RKO (cell line): ENCODE measurements at regions not wholly inside any gene's neighbourhood (a gene's known extent, or its start where the extent isn't known, plus 50 kb on each side); places are given as distances from the start of the nearest gene placed in this dataset.
"Not testable (repeated sequence)": the region's sequence is repeated elsewhere in the genome, so short reads cannot be mapped to it uniquely, and the experiment has no call there.

ENCODE experiments used
- DNase-seq: peaks from one replicate; pipeline ENCODE4 v3.0.0-alpha.2; 2016; ENCODE audit warnings: low spot score

DNA sequence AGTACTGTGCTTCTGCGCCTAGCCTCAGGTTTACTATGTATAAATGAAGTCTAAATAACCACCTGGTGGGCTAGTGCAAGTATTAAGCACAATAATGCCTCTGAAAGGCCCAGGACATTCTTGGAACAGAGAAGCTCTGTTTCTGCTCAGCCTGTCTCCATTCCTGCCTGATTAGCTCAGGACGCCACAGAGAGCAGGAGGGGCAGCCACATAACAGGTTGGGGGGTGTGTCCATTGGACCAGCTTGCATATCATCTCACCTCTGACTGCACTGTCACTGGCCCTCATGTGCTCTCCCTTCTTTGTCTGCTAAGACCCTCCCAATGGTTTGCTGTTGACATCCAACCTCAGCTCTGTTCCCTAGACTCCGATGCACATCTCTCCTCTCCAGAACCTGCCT is 52.8 kb upstream of the IKZF1 start:
- DNase-seq: no peak

DNA sequence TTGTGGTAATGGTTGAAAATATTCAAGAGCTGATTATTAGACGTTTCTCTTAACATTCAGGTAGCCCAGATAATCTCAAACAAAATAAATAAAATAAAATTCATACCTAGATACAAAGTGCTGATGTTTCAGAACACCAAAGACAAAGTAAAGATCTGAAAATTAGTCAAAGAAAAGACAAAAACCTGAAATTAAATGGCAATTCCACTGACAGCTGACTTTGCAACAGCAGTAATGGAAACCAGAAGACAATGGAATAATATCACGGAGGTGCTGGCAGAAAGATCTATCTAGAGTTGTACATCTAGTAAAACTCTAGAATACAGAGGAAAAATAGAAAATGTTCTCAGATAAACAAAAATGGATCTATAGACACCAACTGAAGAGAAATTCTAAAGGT is 58.0 kb upstream of the IKZF1 start:
- no peak for DNase-seq

DNA sequence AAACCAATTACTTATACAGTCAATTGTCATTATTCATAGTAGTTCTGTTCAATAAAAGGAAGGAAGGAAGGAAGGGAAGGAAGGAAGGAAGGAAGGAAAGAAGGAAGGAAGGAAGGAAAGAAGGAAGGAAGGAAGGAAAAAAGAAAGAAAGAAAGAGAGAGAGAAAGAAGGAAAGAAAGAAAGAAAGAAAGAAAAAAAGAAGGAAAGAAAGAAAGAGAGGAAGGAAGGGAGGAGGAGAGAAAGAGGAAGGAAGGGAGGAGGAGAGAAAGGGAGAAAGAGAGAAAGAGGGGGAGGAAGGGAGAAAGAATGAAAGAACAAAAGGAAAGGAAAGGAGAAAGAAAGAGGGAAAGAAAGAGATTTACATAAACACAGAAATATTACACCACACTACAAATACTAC is 62.4 kb upstream of the IKZF1 start:
- not testable (repeated sequence) for DNase-seq

DNA sequence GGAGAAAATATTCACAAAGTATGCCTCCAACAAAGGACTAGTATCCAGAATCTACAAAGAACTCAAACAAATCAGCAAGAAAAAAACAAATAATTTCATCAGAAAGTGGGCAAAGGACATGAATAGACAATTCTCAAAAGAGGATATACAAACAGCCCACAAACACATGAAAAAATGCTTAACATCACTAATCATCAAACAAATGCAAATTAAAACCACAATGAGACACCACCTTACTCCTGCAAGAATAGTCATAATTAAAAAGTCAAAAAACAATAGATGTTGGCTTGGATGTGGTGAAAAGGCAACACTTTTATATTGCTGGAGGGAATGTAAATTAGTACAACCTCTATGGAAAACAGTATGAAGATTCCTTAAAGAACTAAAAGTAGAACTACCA is 63.8 kb upstream of the IKZF1 start:
- not testable (repeated sequence) for DNase-seq

DNA sequence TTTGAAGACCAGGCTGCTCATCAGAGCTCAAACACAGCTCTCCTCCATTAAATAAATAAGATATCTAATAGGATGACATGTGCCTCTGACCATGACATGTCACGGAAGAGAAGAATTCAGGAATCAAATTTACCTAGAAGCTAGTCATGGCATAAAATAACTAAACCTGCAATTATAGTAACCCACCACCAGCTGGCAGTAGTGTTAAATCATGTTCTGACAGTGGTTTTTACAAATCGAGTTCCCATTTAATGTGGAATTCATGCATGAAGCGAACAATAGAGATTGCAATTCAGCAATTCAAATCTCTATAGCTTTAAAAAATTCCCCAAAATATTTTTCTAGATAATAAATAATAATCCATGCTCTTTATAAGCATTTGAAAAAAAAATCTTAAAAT is 74.6 kb upstream of the IKZF1 start:
- DNase-seq: peak; percentile 30

DNA sequence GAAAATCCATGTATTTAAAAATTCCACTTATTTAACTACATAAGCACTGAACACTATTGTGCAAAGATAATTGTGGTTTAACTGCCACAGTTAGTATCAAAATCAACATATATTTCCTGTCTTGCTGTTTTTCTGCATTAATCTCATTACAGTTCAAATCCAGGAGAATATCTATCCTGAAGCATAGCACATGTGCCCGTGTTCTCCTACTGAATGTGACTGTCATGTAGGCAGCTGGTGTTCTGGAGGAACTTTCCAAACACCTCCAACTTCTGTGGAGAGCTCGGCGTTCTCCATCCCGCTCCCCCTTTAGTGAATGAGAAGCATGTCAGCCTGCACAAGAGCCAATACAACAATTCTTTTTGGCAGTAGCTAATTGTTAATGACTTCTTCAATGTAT is 76.4 kb upstream of the IKZF1 start:
- no peak for DNase-seq

DNA sequence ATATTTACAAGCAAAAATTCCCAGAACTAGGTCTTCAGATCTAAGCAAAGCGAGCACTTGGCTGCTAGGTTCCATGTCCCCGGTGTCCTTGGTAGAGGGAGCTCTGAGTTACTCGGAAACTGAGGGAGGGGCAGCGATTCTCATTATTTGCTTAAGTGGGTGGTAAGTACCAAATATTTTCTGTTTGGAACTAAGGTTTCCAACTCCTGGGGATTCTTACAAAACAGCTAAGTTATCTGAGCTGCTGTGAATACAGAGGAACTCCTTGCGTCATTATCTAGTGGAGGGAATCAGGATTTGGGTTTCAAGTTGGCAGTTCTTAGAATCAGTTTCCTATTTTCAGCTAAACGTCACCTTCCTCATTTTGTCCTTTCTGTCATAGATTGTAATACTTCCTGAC is 76.8 kb upstream of the IKZF1 start:
- no peak for DNase-seq

DNA sequence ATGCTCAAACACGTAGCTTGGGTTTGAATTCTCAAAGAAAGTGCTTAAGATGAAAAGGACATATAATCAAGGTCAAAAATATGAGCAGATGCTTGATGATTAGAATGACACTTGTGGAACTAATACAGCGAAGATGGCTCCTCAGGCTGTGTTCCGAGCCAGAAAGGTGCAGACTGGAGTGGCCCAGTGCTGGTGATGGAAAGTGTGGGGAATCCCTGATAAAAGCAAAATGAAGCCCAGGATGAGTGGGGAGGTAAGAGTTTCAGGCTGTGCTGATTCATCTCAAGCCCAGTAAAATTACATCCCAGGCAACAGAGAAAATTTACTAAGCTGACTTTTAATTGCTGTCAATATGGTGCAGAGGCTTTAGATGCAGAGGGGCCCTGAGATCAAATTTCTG is 77.8 kb upstream of the IKZF1 start:
- no peak for DNase-seq

DNA sequence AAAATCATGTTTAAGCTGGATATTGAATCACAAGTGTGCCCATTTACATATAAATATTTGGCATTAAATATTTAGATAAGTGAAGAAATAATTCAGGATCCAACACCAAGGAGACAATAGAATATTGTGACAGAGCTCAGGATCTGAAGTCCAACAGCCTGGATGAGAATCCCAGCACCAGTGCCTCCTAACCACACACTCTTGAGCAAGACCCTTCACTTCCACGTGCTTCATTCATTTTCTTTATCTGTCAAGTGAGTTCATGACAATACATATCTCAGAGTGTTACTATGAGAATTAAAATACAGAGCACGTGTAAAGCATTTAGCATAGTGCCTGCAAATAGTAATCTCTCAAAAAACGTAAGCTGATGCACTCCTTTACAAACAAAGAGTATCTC is 78.4 kb upstream of the IKZF1 start:
- DNase-seq: no peak

DNA sequence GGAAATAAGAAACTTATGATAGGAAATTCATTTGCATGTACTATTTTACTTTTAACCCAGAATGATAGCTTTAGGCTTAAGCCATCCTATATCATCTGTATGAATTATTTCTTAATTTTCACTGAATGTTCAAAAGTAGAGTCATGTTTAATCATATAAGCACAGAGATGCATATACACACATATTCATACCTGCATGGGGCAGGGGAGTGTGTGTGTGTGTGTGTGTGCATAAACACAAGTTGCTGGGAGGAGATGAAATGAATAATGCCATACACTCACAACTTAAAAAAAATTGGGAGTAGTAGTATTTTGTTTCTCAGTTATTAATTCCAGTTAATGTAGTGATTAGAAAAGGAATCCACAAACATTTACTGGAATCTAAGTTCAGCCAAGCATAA is 83.1 kb upstream of the IKZF1 start:
- no peak for DNase-seq

DNA sequence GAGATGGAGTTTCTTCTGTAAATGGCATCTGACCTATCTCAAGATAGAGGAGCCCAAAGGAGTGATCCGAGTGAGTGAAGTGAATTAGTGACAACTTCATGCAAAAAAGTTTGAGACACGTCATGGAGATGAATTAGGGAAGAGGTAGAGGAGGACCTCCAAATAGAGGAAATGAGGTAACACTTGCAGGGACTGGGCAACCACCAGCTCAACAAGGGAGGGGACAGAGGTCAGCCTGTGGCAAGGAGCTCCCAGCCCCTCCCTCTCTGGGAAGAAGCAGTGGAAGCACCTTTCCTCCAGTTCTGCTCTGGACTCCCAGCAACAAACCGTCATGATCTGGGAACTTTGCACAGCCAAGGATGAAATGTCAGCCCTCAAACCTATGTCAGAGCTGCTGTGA is 83.5 kb upstream of the IKZF1 start:
- no peak for DNase-seq

DNA sequence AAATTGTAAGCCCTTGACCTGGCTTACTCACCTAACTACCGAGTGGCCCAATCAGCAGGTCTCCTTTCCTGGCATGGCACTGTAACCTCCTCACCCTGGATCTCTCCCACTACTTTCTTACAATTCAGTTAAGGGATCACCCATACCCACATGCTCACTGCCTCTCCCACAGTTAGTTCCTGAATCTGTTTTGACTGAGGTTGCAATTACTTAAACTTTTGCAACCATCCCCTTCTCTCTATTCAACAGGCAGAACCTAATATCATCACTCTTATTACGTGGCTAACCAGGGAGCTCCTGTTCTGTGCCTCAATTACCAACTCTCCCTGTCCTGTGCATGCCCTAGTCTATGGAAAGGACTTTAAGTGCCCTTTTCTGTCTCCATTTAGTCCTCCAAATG is 84.2 kb upstream of the IKZF1 start:
- no peak for DNase-seq

DNA sequence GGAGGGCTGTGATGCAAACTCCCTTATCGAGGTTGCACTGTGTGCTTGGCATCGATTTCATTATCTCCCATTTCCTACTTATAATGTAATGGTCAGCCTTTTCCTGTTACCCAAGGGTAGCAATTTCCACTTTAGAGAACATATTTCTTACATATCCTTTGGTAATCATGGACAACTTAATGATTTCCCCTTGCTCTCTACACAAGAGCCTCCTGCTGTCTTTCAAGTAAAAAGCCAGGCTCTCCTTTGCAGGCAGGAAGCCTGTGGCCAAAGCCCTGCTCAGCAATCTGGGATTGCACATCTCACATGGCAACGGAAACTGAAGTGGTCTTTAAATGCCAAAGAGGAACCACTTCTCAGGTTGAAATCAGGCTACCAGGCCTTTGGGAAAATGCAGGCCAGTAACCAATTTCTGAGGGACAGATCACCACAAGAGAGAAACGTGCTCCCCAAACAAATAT is 86.7 kb upstream of the IKZF1 start:
- DNase-seq: no peak

DNA sequence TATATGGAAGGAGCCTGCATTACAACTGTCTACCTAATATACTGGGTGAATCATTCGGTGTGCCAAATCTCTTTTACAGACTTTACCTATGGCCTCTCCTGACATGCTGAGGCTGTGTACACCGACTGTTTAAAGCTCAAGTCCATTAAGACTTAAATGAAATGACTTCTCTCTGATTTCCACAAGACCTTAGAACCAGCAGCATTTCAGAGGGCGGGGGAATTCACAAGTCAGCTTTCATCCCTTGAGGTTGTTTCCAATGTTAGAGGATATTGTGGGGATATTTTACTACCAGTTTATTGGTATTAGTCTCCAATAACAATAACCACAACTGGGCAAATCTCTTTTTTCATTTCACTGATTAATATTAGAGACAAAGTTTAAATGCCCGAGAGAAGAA is 87.1 kb upstream of the IKZF1 start:
- no peak for DNase-seq

DNA sequence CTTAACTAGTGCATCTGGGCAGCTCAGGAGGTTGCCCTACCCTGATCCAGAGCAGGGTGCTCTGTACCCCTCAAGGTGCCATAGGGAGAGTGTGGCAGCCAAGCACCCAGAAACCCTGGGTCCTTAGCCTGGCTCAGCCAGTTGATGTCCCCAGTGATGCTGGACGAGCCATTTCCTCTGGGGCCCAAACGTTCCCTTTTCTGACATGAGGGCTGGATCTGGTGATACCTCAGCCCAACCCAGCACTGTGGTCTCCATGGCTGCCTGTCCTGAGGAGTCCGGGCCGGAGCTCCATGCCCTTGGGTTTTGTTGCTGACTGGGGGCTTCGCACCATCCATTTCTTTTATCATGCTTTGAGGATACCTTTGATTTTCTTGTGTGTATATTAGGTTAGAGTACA is 87.9 kb upstream of the IKZF1 start:
- no peak for DNase-seq

DNA sequence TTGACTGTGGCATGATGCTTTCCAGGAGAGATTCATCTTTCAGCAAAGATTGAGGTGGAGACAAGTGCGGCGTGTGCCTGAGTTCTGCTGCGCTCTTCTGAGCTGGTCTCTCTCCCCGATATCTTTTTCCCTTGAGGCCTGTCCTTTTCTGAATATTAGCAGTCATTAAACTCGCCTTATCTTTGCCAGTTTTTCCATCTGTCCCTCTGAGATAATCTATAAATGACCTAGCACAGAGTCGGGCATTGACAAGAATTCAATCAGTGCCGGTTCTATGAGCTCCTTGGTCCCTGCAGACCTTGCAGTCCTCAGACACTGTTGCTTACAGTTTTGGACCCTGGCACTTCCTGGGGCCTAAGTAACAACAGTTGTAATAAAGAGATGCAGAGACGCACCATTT is 89.7 kb upstream of the IKZF1 start:
- no peak for DNase-seq

DNA sequence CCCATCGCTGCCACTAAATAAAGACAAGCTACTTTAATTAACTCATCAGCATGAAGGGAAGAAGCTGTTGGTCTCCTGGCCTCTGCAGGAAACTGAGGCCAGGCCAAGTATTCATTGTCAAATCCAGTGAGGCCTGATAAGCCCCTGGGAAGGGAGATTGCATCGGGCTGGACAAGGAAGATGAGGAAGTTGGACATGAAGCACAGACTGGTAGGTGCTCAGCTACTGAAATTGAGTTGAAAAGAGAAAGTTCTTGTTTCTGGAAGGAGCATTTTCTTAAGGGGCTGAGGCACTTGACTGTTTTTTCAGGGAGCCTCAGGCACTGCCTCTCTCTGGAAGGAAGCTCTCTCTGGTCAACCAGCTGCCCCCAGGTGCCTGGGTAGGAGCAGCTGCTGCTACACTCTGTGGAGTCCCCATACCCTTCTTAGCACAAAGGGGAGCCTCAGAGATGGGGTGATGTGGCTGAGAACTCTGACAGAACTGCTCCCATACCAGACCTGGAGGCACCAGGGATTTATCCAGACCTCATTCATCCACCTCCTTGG is 90.3 kb upstream of the IKZF1 start:
- DNase-seq: no peak

DNA sequence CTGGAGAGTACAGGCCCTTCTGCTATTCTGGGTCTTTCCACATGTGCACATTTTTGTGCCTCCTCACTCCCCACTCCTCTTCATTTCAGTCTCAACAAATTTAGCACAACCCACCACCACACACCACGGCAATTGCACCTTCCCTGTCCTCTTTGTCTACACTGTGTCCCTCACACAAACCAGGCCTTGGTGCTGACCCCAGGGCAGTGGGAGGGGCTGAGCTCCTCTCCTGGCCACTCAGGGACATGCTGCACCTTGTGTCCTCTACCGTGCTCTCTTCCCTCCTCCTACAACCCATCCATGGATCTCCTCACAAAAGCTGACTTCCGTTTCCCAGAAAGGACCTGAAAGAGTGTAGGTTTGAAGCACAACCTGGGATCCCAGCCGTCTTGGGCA is 90.9 kb upstream of the IKZF1 start:
- no peak for DNase-seq

DNA sequence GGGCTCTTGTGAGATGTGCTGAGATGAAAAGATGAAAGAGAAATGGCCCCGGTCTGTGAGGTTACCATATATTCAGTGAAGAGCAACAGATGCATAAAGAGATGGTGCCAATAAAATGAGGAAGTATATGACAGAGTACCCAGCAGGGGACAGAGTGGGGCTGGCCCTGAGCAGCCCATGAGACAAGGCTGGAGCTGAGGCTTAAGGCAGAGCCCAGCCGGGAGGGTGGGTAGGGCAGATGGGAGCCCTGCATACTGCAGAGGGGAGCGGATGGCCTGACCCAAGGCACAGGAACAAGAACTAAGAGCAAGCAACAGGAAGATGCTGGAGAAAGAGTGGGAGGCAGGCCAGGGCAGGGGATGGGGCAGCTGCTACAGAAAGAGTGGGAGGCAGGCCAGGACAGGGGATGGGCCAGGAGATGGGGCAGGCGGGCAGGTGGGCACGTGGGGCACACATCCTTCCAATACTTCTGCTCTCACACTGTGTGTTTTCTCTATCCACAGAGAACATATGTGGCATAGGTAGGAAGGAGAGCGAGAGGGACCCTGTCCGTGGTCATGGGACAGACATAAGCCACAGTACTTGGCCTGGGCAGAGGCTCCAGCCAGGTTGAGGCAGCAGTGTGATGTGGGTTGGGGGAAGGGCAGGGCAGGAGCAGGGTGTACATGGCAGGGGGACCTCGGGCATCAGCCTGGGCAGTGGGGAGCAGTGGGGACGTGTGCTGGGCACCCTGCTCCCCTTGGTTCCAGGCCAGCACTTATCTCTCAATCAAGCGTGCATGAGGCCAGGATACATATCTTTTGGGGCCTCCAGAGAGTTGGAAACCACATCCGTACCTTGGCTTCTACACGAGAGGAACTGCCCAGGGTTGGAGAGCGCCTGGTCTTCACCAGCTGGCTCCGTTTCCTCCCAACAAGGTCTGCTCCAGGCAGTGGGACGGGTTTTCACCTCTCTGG is 91.6 kb upstream of the IKZF1 start:
- DNase-seq: no peak

DNA sequence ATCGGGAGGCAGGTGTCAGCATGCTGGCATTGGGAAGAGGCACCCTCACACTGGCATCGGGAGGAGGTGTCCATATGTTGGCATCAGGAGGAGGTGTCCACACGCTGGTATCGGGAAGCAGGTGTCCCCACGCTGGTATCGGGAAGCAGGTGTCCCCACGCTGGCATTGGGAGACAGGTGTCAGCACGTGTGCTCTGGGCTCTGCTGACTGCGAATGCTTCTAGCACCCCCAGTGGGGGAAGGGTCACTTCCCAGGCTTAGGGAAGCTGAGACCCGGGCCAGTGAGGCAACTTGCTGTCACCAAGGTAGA is 92.5 kb upstream of the IKZF1 start:
- DNase-seq: no peak

DNA sequence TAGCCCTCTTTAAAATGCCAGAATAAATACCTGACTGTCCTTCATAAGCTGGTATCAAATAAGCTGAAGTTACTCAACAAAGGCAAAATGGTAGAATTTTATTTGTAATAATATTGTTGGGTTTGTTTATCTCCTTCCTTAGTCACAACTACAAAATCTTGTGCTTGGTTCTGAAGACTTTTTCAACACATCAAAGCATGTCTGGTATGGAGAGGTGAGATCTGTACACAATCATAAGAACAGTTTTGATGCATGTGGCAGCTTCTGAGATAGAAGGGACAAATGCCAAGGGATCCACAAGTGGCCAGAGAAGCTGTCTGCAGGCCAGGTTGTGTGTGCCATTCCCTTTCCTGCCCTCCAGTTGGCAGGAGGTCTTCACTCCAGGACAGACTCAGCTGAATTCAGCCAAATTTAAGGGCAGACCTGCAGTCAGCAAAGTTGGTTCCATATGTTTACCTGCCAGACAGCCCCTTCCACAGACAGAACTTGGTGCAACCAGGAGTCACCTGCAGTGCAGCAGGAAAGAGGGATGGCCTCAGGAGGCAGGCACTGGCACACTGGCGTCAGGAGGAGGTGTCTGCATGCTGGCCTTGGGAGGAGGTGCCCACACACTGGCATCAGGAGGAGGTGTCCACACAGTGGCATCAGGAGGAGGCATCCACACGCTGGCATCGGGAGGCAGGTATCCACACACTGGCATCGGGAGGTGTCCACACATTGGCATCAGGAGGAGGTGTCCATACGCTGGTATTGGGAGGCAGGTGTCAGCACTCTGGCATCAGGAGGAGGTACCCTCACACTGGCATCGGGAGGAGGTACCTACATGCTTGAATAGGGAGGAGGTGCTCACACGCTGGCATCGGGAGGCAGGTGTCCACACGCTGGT is 93.1 kb upstream of the IKZF1 start:
- DNase-seq: no peak

DNA sequence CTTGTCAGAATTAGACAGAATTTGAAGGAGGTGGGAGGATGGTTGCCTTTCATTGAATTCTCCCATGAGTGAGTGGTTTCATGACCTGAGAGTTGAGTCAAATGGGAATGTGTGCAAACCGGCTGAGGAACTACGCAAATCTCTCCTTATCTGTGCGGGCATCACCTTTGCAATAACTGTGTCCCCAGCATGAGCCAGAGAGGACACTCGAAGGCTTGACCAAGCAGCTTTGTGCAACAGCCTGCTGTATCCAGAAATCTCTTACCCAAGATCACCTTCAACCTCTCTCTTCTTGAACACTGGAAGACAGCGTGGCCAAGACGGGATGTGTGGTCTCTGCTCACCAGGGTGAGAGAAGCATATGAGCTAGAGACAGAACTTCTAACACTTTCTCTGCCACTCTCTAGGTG is 93.8 kb upstream of the IKZF1 start:
- no peak for DNase-seq
